ENCODE measurements at regions not wholly inside any gene's neighbourhood (a gene's known extent, or its start where the extent isn't known, plus 50 kb on each side); places are given as distances from the start of the nearest gene placed in this dataset.
"Not testable (repeated sequence)": the region's sequence is repeated elsewhere in the genome, so short reads cannot be mapped to it uniquely, and the experiment has no call there.

DNA sequence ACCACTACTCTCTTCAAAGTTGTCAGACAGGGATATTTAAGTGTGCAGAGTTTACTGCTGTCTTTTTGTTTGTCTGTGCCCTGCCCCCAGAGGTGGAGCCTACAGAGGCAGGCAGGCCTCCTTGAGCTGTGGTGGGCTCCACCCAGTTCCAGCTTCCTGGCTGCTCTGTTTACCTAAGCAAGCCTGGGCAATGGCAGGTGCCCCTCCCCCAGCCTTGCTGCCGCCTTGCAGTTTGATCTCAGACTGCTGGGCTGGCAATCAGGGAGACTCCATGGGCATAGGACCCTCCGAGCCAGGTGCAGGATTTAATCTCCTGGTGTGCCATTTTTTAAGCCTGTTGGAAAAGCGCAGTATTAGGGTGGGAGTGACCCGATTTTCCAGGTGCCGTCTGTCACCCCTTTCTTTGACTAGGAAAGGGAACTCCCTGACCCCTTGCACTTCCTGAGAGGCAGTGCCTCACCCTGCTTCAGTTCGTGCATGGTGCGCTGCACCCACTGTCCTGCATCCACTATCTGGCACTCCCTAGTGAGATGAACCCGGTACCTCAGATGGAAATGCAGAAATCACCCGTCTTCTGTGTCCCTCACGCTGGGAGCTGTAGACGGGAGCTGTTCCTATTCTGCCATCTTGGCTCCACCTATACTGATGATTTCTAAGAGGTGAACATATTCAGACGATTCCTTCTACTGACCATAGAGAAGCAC lies 167.6 kb downstream of the CXXC4 start:
- DNase-seq, result not testable (repeated sequence)

DNA sequence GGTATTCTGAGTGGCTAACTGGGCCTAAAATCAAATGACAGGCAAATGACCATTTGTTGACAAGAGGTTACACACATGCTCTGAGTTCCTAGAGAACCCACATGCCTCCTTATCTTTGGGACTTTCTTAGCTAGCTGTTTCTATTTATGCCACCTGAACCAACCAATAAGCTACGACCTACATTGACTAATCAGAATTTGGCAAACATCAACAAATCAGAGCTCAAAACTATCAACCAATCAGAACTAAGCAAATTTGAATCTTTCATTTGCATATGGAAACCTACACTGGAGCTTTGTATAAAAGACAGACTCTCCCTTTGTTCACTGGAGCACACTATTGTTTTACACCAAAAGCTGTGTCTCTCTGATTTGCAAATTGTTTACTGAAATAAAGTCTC lies 192.0 kb downstream of the CXXC4 start:
- DNase-seq, result no peak

DNA sequence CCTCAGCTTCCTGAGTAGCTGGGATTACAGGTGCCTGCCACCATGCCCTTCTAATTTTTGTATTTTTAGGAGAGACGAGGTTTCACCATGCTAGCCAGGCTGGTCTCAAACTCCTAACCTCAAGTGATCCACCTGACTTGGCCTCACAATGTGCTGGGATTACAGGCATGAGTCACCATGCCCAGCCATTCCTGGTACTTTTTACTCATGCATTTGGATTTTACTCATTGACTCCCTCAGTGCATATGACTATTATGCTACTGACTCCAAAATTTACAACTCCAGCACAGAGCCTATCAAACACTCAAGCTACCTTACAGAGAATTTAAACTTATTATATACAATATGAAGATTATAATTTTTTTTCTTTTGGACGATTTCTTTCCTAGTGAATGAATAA lies 199.9 kb downstream of the CXXC4 start:
- no peak for DNase-seq

DNA sequence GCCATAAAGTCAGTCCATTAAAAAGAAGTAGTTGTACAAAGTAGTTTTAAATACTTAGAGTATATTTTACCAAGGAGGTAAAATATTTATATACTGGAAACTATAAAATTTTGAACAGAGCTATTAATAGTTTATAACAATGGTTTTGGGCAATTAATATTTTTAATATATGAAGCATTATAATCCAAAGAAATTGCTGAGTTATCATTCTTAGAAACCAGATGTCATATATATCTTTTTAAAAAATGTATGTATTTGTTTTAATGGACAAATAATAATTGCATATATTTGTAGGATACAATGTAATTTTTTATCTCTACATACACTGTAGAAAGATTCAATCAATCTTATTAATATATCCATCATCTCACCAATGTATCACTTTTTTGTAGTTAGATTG lies 207.8 kb downstream of the CXXC4 start:
- DNase-seq, result no peak

- no peak for DNase-seq
Measured at GRCh38 chr4:104283303-104283702, 211.4 kb downstream of the CXXC4 start.

DNA sequence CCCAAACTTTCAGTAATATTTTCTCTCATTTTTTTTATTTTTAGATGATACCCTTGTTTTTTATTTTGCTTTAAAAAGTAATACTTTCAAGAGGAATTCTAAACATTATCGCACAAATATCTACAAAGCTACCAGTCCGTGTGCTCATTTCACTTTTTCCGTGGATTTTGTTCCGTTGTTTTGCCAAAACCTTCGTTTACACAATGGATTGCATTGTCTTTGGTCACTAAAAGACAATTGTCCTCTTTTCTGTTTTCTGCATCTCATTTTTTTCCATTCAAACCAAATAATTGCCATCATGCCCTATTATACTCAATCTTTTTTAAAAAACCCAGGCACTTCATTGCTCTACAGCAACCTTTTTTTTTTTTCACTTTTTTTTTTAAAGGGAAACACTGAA lies 214.9 kb downstream of the CXXC4 start:
- no peak for DNase-seq

- no peak for DNase-seq
Measured at GRCh38 chr4:104272966-104273365, 221.7 kb downstream of the CXXC4 start.

- DNase-seq, result not testable (repeated sequence)
Measured at GRCh38 chr4:104269603-104270002, 225.1 kb downstream of the CXXC4 start.

DNA sequence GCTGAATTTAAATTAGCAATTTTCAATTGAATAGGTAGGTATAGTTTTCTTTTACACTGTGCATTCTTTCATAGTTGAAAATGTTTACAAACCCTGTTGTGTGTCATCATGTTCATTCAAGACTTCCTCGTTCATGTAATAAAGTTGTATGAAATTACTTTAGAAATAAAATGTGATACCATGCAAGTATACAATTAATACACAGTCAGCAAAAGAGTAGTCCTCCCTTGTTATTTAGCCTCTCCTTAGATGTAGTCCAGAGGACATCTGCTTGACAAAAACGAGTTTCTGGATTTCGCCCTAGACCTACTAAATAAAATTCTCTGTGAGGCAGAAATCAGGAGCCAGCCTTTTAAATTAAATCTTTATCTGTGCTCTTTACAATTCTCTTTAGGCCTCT lies 231.6 kb downstream of the CXXC4 start:
- no peak for DNase-seq

DNA sequence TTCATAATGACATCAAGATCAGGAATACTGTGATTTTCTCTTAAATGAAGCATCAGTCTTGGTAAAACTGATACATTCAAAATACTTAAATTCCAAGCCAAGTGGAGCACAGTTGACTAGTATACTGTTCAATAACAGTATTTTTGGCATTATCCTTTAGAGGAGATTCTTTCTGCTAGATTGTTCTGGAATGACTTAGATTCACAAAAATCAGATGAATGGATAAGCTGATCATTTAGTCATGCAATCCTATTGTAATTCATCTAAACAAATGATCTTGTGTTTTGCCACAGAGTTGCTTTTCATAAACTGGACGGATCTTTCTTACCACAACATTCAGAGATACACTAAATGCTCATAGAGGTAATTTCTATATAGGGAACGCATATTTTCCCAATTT lies 232.0 kb downstream of the CXXC4 start:
- no peak for DNase-seq

GRCh38 chr4:104248726-104249125 lies 246.0 kb downstream of the CXXC4 start:
- no peak for DNase-seq

- DNase-seq, result peak; percentile 35
Measured at GRCh38 chr4:104235967-104236366, 258.7 kb downstream of the CXXC4 start.

DNA sequence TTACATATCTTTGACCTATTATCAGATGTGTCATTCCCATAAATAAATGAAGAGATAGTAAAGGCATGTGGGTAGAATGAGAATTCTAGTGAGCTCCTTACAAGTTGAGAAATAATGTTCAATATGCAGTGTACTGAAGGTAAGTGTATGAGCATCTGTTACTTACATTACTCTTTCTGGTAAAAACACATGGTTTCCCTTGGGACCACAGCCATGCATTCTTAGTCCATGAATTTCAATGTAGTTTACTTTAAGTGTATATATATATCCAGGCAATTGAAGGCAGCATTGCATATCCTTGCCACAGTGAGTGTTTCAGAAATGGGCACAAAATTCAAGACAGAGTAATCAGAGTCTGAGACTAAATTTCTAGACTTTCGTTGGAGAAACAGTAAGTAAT lies 277.2 kb downstream of the CXXC4 start:
- no peak for DNase-seq

DNA sequence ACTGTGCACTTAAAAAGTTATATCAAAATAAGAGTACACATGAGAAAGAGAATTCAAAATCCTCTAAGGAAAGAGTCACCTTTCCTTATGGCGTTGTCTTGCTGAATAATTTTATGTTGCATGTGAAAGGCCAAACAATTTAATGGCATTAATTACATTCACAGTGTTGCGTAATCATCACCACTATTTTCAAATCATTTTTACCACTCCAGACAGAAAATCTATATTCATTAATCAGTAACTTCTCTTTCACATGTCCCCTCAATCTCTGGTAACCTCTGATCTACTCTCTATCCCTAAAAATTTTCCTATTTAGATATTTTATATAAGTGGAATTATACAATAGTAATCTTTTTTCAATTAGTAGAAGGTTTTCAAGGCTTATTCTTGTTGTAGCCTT lies 283.0 kb downstream of the CXXC4 start:
- DNase-seq, result no peak

DNA sequence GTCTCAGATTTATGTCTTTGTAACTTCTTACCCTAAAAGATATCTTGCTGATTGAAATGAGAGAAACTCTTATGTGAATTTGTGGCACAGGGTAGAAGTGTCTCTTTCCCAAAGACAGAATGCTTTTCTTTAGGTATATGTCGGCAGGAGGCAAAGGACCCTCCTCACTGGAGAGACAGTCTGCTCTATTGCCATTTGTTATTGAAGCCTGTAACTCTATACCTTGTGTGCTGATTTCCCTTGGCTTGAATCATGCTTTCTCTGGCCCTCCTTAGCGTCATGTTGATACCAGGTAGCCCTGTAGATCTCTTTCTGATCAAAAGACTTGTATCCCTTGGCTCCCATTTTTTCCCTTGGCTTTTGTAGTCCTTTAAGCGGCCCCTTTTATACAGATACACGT lies 284.3 kb downstream of the CXXC4 start:
- no peak for DNase-seq

DNA sequence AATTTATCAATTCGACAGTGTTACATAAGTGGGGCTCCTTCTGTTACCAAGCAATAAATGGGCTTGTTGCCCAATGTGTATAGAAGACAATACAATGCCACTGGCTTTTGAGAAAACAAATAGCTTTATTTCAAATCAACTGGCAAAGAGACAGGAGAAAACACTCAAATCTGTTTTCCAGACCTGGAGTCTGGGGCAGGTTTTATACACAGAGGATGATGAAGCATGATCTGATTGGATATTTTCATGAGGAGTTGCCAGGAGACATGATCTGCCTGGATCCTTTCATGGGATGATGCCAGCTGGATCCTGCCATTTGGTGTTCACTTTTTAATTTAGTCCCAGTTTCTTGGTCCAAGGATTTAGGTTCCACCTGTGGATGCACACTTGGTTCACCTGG lies 287.9 kb downstream of the CXXC4 start:
- no peak for DNase-seq

GRCh38 chr4:104205116-104205515 lies 289.6 kb downstream of the CXXC4 start:
- no peak for DNase-seq

DNA sequence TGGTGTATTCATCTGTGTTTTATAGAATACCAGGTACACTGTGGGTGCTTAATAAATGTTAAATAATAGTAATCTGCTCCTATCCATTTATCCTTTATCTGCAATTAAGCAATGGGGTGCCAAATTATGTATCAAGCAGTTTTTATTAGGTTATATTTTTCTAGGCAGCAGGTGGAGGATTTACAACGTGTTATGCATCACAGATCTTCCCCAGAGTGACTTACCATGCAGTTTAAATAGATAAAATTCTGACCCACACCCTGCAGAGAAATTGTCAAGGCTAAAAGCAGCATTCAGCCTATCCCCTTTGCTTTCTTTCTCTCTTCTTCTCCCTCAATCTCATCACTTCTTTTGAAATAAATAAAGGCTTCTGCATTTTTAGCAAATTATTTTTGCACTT lies 306.4 kb downstream of the CXXC4 start:
- DNase-seq, result no peak

DNA sequence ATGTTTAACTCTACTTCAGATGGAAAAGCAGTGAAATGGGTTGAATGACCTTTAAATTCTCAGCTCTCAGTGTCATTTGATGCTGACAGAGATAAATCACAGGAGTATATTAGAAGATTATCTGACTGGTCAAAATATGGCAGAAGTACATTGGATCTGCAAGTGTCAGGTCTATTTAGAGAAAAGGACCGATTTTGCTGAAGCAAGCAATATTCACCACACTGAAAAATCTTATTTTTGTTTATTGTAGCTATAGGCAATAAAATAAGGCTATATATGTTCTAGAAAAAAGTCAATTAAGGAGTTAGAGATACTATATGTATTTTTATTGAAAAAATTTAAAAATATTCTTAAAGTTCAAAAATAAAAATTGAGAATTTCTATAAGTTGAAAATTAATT lies 325.3 kb downstream of the CXXC4 start:
- no peak for DNase-seq

DNA sequence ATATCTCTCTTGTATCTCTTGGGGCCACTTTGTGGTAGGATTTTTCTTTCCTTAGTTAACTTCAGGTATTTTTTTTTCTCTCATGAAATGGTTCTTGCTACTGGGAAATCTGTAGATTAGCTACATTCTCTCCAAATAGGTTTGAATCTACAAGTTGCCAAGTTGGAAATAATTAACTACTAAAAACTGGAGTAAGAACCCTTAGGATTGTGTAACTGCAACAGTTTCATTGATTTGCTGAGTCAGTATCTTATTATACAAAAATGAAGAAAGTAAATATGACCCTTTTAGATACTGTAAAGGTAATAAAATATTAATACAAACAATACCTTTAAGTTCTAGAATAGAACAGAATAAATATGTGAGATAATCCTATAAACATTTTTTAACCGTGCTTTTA lies 327.9 kb downstream of the CXXC4 start:
- DNase-seq, result no peak

GRCh38 chr4:104163820-104164219 lies 330.9 kb downstream of the CXXC4 start:
- no peak for DNase-seq

GRCh38 chr4:104146048-104146447 lies 348.6 kb downstream of the CXXC4 start:
- no peak for DNase-seq

DNA sequence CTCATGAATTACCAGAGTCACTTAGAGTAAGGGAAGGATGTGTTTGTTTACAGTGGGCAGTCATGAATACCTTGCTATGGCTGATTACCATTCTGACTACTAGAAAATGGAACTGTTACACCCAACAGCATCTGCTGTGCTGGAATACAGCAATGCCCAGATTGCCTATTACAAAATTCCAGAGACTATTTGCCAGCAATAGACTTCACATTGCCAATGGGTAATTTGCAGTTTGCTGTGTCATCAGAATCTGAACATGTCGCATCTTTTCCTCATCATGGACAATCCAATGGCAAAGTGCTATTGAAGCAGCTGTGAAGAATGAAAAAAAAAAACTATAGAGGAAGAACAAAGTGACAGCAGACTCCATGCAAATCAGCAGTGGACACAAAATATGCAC lies 356.6 kb downstream of the CXXC4 start:
- DNase-seq, result no peak

- DNase-seq, result no peak
Measured at GRCh38 chr4:104129243-104129642, 365.5 kb downstream of the CXXC4 start.

DNA sequence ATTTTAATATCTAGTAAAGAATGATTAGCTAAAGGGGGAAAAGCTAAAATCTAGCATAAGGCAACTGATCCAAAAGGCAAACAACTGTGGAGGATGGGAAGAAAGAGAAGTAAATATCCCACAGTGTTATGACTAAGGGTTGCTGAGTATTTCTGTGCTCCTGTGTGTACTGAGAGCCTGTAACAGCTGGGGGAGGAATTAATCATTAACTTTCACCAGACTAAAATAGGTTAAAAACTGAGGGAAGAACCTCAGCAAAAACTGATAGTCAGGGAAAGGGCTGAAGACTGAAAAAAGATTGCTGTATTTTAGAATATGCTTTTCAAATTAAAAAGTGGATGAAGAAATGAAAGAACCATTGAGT lies 365.9 kb downstream of the CXXC4 start:
- no peak for DNase-seq

Measured in retina (tissue), 1 donor.